ENCODE measurements at regions not wholly inside any gene's neighbourhood (a gene's known extent, or its start where the extent isn't known, plus 50 kb on each side); places are given as distances from the start of the nearest gene placed in this dataset.

GRCh38 chr4:181105487-181105886 is 1137.7 kb upstream of the TENM3 start:
- in situ Hi-C loops (cut with MboI; ENCODE audit: low sequenced_read_pairs in 4 of 4): no loop called here
- no peaks in the 10 kb centered on the region for H3K4me1 ChIP-seq
- intact Hi-C loops (cut with DNase I; ENCODE audit: low total_unique reads): no loop called here

GRCh38 chr4:181106398-181106797 is 1136.8 kb upstream of the TENM3 start:
- no peaks in the 10 kb centered on the region for H3K4me1 ChIP-seq
- H3K27ac ChIP-seq: no peak overlapping the region
- H3K36me3 ChIP-seq: no peaks in the 10 kb centered on the region
- intact Hi-C loops (cut with DNase I; ENCODE audit: low total_unique reads): no loop called here
- no peaks in the 10 kb centered on the region for H3K27me3 ChIP-seq
- H3K4me3 ChIP-seq: no peak overlapping the region
- no peak for DNase-seq
- in situ Hi-C loops (cut with MboI; ENCODE audit: low sequenced_read_pairs in 4 of 4): no loop called here
- ATAC-seq: no peak
- no peaks in the 10 kb centered on the region for H3K9me3 ChIP-seq
- TF ChIP-seq POLR2A (IDR thresholded peaks at IDR 0.05): no peak
- TF ChIP-seq CTCF (IDR thresholded peaks at IDR 0.05 in 4 of 5, conservative IDR thresholded peaks at IDR 0.05 in 1 of 5): no peak

More at GRCh38 chr4:181105487-181105886, 1137.7 kb upstream of the TENM3 start:
- H3K27me3 ChIP-seq: no peaks in the 10 kb centered on the region
- H3K36me3 ChIP-seq: no peaks in the 10 kb centered on the region
- DNase-seq (no peak), ATAC-seq (no peak)
- TF ChIP-seq POLR2A (IDR thresholded peaks at IDR 0.05) (no peak), CTCF (IDR thresholded peaks at IDR 0.05 in 4 of 5, conservative IDR thresholded peaks at IDR 0.05 in 1 of 5) (no peak)
- no peak overlapping the region for H3K27ac ChIP-seq
- H3K9me3 ChIP-seq: no peaks in the 10 kb centered on the region
- no peak overlapping the region for H3K4me3 ChIP-seq

GRCh38 chr4:181108237-181108636 is 1135.0 kb upstream of the TENM3 start:
- H3K4me3 ChIP-seq: no peak overlapping the region
- DNase-seq: no peak
- H3K9me3 ChIP-seq: no peaks in the 10 kb centered on the region
- TF ChIP-seq POLR2A (IDR thresholded peaks at IDR 0.05) (no peak), CTCF (IDR thresholded peaks at IDR 0.05 in 4 of 5, conservative IDR thresholded peaks at IDR 0.05 in 1 of 5) (no peak)
- ATAC-seq: no peak
- H3K27me3 ChIP-seq: no peaks in the 10 kb centered on the region
- H3K27ac ChIP-seq: no peak overlapping the region
- intact Hi-C loops (cut with DNase I; ENCODE audit: low total_unique reads): no loop called here
- H3K4me1 ChIP-seq: no peaks in the 10 kb centered on the region
- in situ Hi-C loops (cut with MboI; ENCODE audit: low sequenced_read_pairs in 4 of 4): no loop called here
- no peaks in the 10 kb centered on the region for H3K36me3 ChIP-seq

GRCh38 chr4:181119186-181119585 is 1124.0 kb upstream of the TENM3 start:
- ATAC-seq (no peak), DNase-seq (no peak)
- H3K4me3 ChIP-seq: no peak overlapping the region
- H3K27ac ChIP-seq: no peak overlapping the region
- in situ Hi-C loops (cut with MboI; ENCODE audit: low sequenced_read_pairs in 4 of 4) (no loop called here), intact Hi-C loops (cut with DNase I; ENCODE audit: low total_unique reads) (no loop called here)
- no peaks in the 10 kb centered on the region for H3K36me3 ChIP-seq
- H3K9me3 ChIP-seq: no peaks in the 10 kb centered on the region
- no peaks in the 10 kb centered on the region for H3K4me1 ChIP-seq
- H3K27me3 ChIP-seq: no peaks in the 10 kb centered on the region
- no peak for TF ChIP-seq CTCF (IDR thresholded peaks at IDR 0.05 in 4 of 5, conservative IDR thresholded peaks at IDR 0.05 in 1 of 5)
- no peak for TF ChIP-seq POLR2A (IDR thresholded peaks at IDR 0.05)

- in situ Hi-C loops (cut with MboI; ENCODE audit: low sequenced_read_pairs in 4 of 4) (no loop called here), intact Hi-C loops (cut with DNase I; ENCODE audit: low total_unique reads) (no loop called here)
- no peak for DNase-seq
- H3K4me1 ChIP-seq: no peaks in the 10 kb centered on the region
- TF ChIP-seq POLR2A (IDR thresholded peaks at IDR 0.05) (no peak), CTCF (IDR thresholded peaks at IDR 0.05 in 4 of 5, conservative IDR thresholded peaks at IDR 0.05 in 1 of 5) (no peak)
- ATAC-seq: no peak
- H3K36me3 ChIP-seq: no peaks in the 10 kb centered on the region
- no peak overlapping the region for H3K4me3 ChIP-seq
- H3K27ac ChIP-seq: no peak overlapping the region
- no peaks in the 10 kb centered on the region for H3K27me3 ChIP-seq
- H3K9me3 ChIP-seq: no peaks in the 10 kb centered on the region
Observed at GRCh38 chr4:181121733-181122132, 1121.5 kb upstream of the TENM3 start.

All from gastrocnemius medialis (tissue), 4 donors.